H9 (cell line): ENCODE measurements at regions not wholly inside any gene's neighbourhood (a gene's known extent, or its start where the extent isn't known, plus 50 kb on each side); places are given as distances from the start of the nearest gene placed in this dataset.

Source experiments
- DNase-seq: peaks from one replicate; pipeline ENCODE4 v3.0.0-alpha.2; 2017
- H2AFZ ChIP-seq: one replicate; pipeline ENCODE4 v1.6.1; 2013; ENCODE audit warnings: mild to moderate bottlenecking, low read length, control low read depth, moderate library complexity
- H2AK5ac ChIP-seq: 2 replicates; pipeline ENCODE4 v1.6.1; 2013; ENCODE audit warnings: low read length, control low read depth, mixed read lengths; ENCODE audit not compliant: insufficient read length
- H2BK120ac ChIP-seq: one replicate; pipeline ENCODE4 v1.6.1; 2013; ENCODE audit warnings: low read depth, mild to moderate bottlenecking, low read length, control low read depth, inconsistent platforms; ENCODE audit not compliant: poor library complexity, severe bottlenecking
- H2BK12ac ChIP-seq: 2 replicates; pipeline ENCODE4 v1.6.1; 2013; ENCODE audit warnings: low read length, control low read depth, mixed read lengths, low read depth; ENCODE audit not compliant: insufficient read length
- H2BK15ac ChIP-seq: 2 replicates; pipeline ENCODE4 v1.6.1; 2013; ENCODE audit warnings: low read depth, low read length, control low read depth
- H2BK20ac ChIP-seq: one replicate; pipeline ENCODE4 v1.6.1; 2013; ENCODE audit warnings: low read depth, mild to moderate bottlenecking, low read length, control low read depth, inconsistent platforms; ENCODE audit not compliant: poor library complexity, severe bottlenecking
- H2BK5ac ChIP-seq: 2 replicates; pipeline ENCODE4 v1.6.1; 2013; ENCODE audit warnings: low read length, control low read depth, mixed read lengths; ENCODE audit not compliant: insufficient read length
- H3K14ac ChIP-seq: 2 replicates; pipeline ENCODE4 v1.6.1; 2013; ENCODE audit warnings: low read length, control low read depth; ENCODE audit not compliant: insufficient read depth
- H3K18ac ChIP-seq: 2 replicates; pipeline ENCODE4 v1.6.1; 2013; ENCODE audit warnings: low read depth, mild to moderate bottlenecking, mixed read lengths, low read length, control low read depth; ENCODE audit not compliant: insufficient read length
- H3K23ac ChIP-seq: 2 replicates; pipeline ENCODE4 v1.6.1; 2013; ENCODE audit warnings: low read length, control low read depth, mixed read lengths, low read depth; ENCODE audit not compliant: insufficient read length
- H3K23me2 ChIP-seq: 2 replicates; pipeline ENCODE4 v1.6.1; 2013; ENCODE audit warnings: low read depth, mild to moderate bottlenecking, mixed read lengths, low read length, control low read depth; ENCODE audit not compliant: insufficient read length, poor library complexity, severe bottlenecking
- H3K27ac ChIP-seq: 2 replicates; pipeline ENCODE4 v1.5.1; 2013; ENCODE audit warnings: low read length, control low read depth, mixed read lengths, low read depth; ENCODE audit not compliant: insufficient read length
- H3K27me3 ChIP-seq: 2 replicates; pipeline ENCODE4 v1.6.1; 2013; ENCODE audit warnings: low read length, control low read depth, inconsistent platforms; ENCODE audit not compliant: insufficient read depth
- H3K4ac ChIP-seq: 2 replicates; pipeline ENCODE4 v1.6.1; 2013; ENCODE audit warnings: low read depth, mild to moderate bottlenecking, control low read depth, inconsistent platforms, low read length, moderate library complexity
- H3K4me1 ChIP-seq: 2 replicates; pipeline ENCODE4 v1.6.1; 2013; ENCODE audit warnings: low read length, control low read depth, inconsistent platforms; ENCODE audit not compliant: insufficient read depth
- H3K4me2 ChIP-seq: 2 replicates; pipeline ENCODE4 v1.6.1; 2013; ENCODE audit warnings: low read length, control low read depth, mixed read lengths; ENCODE audit not compliant: insufficient read length, insufficient read depth
- H3K56ac ChIP-seq: 2 replicates; pipeline ENCODE4 v1.6.1; 2013; ENCODE audit warnings: low read depth, mild to moderate bottlenecking, mixed read lengths, low read length, control low read depth; ENCODE audit not compliant: insufficient read length
- H3K79me1 ChIP-seq: 2 replicates; pipeline ENCODE4 v1.6.1; 2013; ENCODE audit warnings: low read depth, mild to moderate bottlenecking, moderate library complexity, low read length, control low read depth, inconsistent platforms; ENCODE audit not compliant: insufficient read depth, poor library complexity, severe bottlenecking
- H3K79me2 ChIP-seq: 2 replicates; pipeline ENCODE4 v1.6.1; 2013; ENCODE audit warnings: low read length, control low read depth, inconsistent platforms; ENCODE audit not compliant: insufficient read depth
- H3K9ac ChIP-seq: 2 replicates; pipeline ENCODE4 v1.6.1; 2013; ENCODE audit warnings: low read length, control low read depth, mixed read lengths; ENCODE audit not compliant: insufficient read length; ENCODE audit errors: extremely low read depth
- H3K9me3 ChIP-seq: one replicate; pipeline ENCODE4 v1.6.1; 2013; ENCODE audit warnings: low read depth, low read length, inconsistent platforms; ENCODE audit not compliant: control insufficient read depth
- H3T11ph ChIP-seq: one replicate; pipeline ENCODE4 v1.6.1; 2013; ENCODE audit warnings: mild to moderate bottlenecking, low read length, control low read depth, inconsistent platforms
- H4K20me1 ChIP-seq: one replicate; pipeline ENCODE4 v1.6.1; 2013; ENCODE audit not compliant: control insufficient read depth, insufficient read length, insufficient read depth
- H4K5ac ChIP-seq: 2 replicates; pipeline ENCODE4 v1.6.1; 2013; ENCODE audit warnings: low read depth, mild to moderate bottlenecking, mixed read lengths, low read length, control low read depth; ENCODE audit not compliant: insufficient read length
- H4K8ac ChIP-seq: replicated peaks from 2 replicates; pipeline ENCODE4 v1.6.1; 2013; ENCODE audit warnings: low read length, control low read depth, mixed read lengths, low read depth; ENCODE audit not compliant: insufficient read length
- H4K91ac ChIP-seq: 2 replicates; pipeline ENCODE4 v1.6.1; 2013; ENCODE audit warnings: low read depth, mild to moderate bottlenecking, moderate library complexity, mixed read lengths, low read length, control low read depth; ENCODE audit not compliant: insufficient read length
- H3K27ac Mint-ChIP-seq, 3 experiments: 2 replicates in 2 of 3; 3 replicates in 1 of 3; pipeline ENCODE4 v1.8.0; 2020 to 2021; ENCODE audit warnings: mixed read lengths in 3 of 3, mild to moderate bottlenecking in 1 of 3, moderate library complexity in 1 of 3
- H3K27me3 Mint-ChIP-seq: 2 replicates; pipeline ENCODE4 v1.8.0; 2021; ENCODE audit warnings: low read depth, mild to moderate bottlenecking, moderate library complexity, mixed read lengths
- H3K36me3 Mint-ChIP-seq, 3 experiments: 2 replicates in 2 of 3; 3 replicates in 1 of 3; pipeline ENCODE4 v1.8.0; 2020 to 2021; ENCODE audit warnings: low read depth in 3 of 3, mixed read lengths in 3 of 3; ENCODE audit not compliant: insufficient read depth in 1 of 3
- H3K4me1 Mint-ChIP-seq, 2 experiments: 2 replicates each; pipeline ENCODE4 v1.8.0; 2020; ENCODE audit warnings: mixed read lengths in 2 of 2
- H3K4me3 Mint-ChIP-seq, 2 experiments: 2 replicates in 1 of 2; 3 replicates in 1 of 2; pipeline ENCODE4 v1.8.0; 2020 to 2021; ENCODE audit warnings: mild to moderate bottlenecking in 2 of 2, mixed read lengths in 2 of 2, moderate library complexity in 1 of 2
- H3K9me3 Mint-ChIP-seq, 2 experiments: 2 replicates in 1 of 2; 3 replicates in 1 of 2; pipeline ENCODE4 v1.8.0; 2020; ENCODE audit warnings: mild to moderate bottlenecking in 2 of 2, mixed read lengths in 2 of 2, moderate library complexity in 1 of 2
- whole genome bisulfite sequencing: extraction: QIAGEN DNeasy Blood & Tissue Kit; methylation state at CpG from one replicate; pipeline ENCODE4 v1.1.7; 2013; ENCODE audit warnings: missing lambda C conversion rate, low lambda C conversion rate, mixed read lengths; ENCODE audit not compliant: insufficient read length; ENCODE audit errors: extremely low coverage; 5-methylcytosine and 5-hydroxymethylcytosine counted together
- TF ChIP-seq, protein P1 (sequence below): fragments of 200-600 bp; sonication (generic); conservative IDR thresholded peaks from 3 replicates; pipeline ENCODE4 v1.8.0; 2021; ENCODE audit warnings: antibody characterized with exemption, mild to moderate bottlenecking

DNA sequence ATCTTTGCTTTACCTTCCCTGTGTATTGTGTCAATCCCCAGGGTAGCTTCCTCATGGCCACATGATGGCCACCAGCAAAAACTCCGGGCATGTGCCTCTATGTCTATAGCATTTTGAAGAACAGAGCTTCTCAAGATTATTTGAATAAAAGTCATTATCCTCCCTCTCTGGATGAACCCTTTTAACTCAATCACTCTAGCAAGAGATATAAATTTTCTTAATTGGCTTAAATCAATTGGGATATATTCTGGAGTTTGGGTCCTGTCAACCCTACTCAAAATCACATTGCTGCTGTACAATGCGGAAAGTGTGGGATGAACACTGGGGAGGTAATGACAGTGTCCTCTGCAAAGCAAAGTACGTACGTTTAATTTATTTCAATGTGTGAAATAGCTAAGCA is 370.6 kb upstream of the LRRC3B start:
- H3K27ac ChIP-seq: no peak overlapping the region
- H3K23ac ChIP-seq: no peak overlapping the region
- H2BK5ac ChIP-seq: no peak overlapping the region
- Mint-ChIP-seq H3K9me3 (no peaks in the 10 kb centered on the region), H3K4me1 (no peaks in the 10 kb centered on the region), H3K27me3 (no peaks in the 10 kb centered on the region), H3K36me3 (no peaks in the 10 kb centered on the region), H3K4me3 (no peak overlapping the region), H3K27ac (no peak overlapping the region)
- no peaks in the 10 kb centered on the region for H3K23me2 ChIP-seq
- no peaks in the 10 kb centered on the region for H3K79me1 ChIP-seq
- no peak overlapping the region for H2AK5ac ChIP-seq
- H3K4ac ChIP-seq: no peak overlapping the region
- no peak overlapping the region for H4K8ac ChIP-seq
- H3K56ac ChIP-seq: no peak overlapping the region
- no CpG with 5 or more reads among the region's 4 CpGs for WGBS
- H2AFZ ChIP-seq: no peak overlapping the region
- no peak overlapping the region for H3K14ac ChIP-seq
- no peaks in the 10 kb centered on the region for H3K4me1 ChIP-seq
- no peak overlapping the region for H2BK20ac ChIP-seq
- no peak for DNase-seq
- H4K91ac ChIP-seq: no peak overlapping the region
- H2BK120ac ChIP-seq: no peak overlapping the region
- no peak overlapping the region for H3K18ac ChIP-seq
- TF ChIP-seq, protein P1, sequence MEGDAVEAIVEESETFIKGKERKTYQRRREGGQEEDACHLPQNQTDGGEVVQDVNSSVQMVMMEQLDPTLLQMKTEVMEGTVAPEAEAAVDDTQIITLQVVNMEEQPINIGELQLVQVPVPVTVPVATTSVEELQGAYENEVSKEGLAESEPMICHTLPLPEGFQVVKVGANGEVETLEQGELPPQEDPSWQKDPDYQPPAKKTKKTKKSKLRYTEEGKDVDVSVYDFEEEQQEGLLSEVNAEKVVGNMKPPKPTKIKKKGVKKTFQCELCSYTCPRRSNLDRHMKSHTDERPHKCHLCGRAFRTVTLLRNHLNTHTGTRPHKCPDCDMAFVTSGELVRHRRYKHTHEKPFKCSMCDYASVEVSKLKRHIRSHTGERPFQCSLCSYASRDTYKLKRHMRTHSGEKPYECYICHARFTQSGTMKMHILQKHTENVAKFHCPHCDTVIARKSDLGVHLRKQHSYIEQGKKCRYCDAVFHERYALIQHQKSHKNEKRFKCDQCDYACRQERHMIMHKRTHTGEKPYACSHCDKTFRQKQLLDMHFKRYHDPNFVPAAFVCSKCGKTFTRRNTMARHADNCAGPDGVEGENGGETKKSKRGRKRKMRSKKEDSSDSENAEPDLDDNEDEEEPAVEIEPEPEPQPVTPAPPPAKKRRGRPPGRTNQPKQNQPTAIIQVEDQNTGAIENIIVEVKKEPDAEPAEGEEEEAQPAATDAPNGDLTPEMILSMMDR: no peak
- no peak overlapping the region for H4K5ac ChIP-seq
- H3K9me3 ChIP-seq: no peaks in the 10 kb centered on the region
- no peaks in the 10 kb centered on the region for H4K20me1 ChIP-seq
- no peak overlapping the region for H3K4me2 ChIP-seq
- no peak overlapping the region for H3T11ph ChIP-seq
- no peak overlapping the region for H2BK15ac ChIP-seq
- H2BK12ac ChIP-seq: no peak overlapping the region
- H3K27me3 ChIP-seq: no peaks in the 10 kb centered on the region
- H3K79me2 ChIP-seq: no peaks in the 10 kb centered on the region
- H3K9ac ChIP-seq: no peak overlapping the region
